SH-SY5Y (cell line): ENCODE measurements at regions not wholly inside any gene's neighbourhood (a gene's known extent, or its start where the extent isn't known, plus 50 kb on each side); places are given as distances from the start of the nearest gene placed in this dataset.

Source experiments
- GATA2 ChIP-seq: IDR thresholded peaks from 2 replicates; pipeline ENCODE4 v1.6.1; 2011; ENCODE audit warnings: mild to moderate bottlenecking, low read depth, low read length
- GATA3 ChIP-seq: IDR thresholded peaks from 2 replicates; pipeline ENCODE4 v1.6.1; 2011; ENCODE audit warnings: low read depth, mild to moderate bottlenecking, low read length, moderate library complexity

DNA sequence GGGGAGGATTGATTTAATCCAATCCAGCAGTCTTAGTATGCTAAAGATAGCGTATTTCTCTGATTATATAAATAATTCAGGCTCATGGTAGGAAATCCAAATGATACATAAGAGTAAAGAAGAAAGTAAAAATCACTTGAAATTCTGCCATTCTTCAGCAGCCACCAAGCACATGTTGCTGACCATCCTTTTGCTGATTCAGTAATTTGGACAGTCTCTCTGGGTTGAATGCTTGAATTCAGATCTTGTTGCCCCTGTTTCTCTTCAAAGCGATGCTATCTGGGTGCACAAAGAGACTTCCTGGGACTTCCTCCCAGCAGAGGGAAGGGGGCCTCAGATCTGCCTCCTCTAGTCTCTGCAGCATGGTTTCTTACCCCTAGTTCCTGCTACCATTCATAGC is 609.1 kb downstream of the UTRN start:
- TF ChIP-seq GATA2 (no peak), GATA3 (no peak)

DNA sequence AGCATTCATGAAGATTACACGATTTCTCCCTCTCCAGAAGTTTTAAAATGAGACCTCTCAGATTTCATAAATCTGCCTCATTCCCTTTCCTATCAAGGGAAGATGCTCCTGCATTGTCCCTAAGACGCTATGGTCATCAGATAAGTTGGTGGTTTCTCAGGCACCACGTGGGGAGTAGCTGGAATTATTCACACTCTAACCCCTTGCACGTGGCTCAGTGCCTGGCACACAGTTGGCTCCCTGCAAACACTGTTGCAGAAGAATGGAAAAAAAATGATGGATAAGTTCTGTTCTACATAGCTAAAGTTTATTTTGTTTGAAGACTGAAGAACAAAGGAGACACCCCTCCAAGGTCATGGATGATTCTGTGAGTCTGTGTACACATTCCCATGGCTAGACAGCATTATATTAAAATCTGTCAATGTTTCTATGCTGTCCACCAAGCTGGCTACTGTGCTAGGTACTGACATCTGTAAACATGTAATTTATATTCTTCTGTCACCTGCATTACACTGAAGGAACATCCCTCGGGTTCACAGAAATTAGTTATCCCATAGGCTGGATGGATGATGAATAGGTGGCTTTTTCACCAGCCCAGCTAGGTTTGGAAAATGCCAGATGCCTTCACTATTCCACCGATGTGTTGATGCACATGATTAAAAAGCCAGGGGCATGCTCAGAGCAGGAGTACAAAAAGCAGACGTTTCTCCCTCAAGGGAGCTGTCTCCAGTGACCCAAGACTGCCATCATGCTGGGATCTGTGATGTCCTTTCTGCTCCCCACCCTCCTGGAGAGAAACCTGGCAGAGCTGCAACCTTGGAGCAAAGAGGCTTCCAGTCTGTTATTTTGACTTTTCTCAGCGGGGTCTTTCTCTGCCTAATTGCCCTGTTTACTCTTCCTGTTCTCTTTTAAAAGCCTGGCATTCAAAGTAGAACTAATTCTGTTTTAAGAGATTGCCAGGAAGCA is 610.5 kb downstream of the UTRN start:
- TF ChIP-seq GATA3 (no peak), GATA2 (no peak)

DNA sequence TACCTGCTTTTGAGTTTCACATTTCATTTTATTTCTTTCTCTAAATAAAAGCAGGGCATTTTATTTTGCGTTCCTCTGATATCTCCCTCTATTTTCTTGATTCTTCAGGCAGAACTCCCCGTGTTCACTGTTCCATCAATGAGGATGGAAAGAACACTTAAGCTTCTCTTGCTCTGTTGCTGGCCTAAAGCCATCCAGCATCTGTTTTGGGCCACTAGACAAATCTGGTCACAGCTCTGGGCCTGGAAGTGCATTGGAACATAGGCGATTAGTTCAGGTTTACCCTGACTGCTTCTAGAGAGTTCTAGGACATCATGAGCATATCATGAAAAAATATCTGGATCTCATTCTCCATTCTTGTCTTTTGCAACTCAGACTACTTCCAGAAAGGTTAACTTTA is 611.2 kb downstream of the UTRN start:
- TF ChIP-seq GATA2 (no peak), GATA3 (no peak)

DNA sequence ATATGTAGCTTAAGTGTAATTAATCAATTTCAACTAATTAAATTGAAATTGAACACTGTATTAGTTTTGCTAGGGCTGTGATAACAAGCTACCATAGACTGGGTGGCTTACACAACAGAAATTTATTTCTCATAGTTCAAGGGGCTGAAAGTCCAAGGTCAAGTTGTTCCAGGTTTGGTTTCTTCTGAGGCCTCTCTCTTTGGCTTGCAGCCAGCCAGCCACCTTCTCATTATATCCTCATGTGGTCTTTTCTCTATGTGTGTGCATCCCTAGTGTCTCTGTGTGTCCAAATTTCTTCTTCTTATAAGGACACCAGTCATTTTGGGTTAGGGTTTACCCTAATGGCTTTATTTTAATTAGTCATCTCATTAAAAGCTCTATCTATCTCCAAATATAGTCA is 611.7 kb downstream of the UTRN start:
- no peak for TF ChIP-seq GATA2
- no peak for TF ChIP-seq GATA3

DNA sequence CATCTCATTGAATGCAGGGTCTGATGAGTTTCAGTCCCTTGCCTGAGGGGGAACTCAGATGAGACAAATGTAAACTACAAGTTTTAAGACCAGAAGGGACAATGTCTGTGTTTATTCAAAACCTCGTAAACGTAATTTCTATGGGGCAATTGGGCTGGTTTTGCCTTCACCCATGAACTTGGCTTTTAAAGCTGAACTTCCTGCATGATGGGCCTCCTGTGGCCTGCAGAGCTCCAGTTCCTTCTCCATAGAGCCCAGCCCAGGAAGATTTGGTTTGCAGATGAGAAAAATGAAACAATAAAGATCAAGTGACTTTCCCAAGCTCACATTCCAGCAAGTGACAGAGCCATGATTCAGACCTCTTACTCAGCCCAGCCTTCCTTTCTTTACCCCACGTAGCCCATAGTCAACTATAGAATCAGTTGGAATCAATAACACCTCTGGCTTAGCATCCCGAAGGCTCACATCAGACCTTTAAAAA is 612.3 kb downstream of the UTRN start:
- TF ChIP-seq GATA2 (no peak), GATA3 (no peak)

DNA sequence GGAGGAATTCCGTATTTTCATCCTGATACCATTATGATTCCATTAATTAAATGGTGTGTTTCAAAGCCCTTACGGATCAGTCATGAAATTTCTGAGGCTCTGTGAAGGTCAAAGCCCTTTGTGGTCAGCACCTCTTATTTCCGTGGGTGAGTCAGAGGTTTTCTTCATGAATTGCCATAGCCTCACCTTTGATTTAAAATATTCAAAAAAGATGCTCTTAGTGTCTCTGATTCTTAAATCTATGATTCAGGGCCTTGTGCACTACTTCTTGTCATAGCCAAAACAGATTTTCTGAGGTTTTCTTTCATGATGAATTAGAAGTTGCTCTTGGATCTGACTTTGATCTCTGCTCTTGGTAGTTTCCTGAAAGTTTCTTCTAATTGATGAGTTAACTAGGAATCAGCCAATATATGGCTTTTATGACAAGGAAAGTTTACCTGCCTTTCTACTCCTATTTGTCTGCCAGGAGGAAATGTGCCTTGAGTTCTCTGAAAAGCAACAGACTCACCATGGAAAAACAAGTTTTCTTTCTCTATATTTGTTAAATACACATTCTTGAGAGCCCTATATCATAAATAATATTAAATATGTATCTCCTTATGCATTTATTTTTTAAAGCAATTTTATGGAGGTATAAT is 613.0 kb downstream of the UTRN start:
- no peak for TF ChIP-seq GATA3

DNA sequence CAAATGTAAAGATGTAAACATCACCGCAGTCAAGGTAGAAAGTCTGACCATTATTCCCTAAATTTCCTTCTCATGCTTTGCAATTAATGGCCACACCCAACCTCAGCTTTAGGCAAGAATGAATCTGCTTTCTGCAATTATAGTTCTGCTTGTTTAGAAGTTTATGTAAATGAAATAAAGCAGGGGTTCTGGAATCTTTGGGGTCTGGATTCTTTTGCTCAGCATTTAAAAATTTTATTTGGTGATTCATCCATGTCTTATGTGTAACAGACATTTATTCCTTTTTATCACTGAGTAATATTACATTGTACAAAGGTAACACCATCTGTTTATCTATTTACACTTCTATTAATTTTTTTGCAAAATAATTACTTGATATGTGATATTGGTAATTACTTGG is 613.6 kb downstream of the UTRN start:
- TF ChIP-seq GATA2 (no peak), GATA3 (no peak)

DNA sequence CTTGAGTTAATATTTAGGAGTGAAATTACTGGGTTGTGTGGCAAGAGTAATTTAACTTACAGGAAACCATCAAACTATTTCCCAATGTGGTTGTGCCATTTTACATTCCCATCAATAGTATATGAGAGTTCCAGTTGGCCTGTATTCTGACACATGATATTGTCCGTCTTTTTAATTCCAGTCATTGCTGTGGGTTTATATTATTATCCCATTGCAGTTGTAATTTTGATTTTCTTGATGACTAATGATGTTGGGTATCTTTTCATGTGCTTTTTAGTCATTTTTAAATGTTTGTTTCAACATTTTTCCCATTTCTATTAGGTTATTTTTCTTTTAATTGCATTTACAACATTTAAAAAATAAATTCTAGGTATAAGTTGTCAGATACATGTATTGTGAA is 614.0 kb downstream of the UTRN start:
- TF ChIP-seq GATA2 (no peak), GATA3 (no peak)

DNA sequence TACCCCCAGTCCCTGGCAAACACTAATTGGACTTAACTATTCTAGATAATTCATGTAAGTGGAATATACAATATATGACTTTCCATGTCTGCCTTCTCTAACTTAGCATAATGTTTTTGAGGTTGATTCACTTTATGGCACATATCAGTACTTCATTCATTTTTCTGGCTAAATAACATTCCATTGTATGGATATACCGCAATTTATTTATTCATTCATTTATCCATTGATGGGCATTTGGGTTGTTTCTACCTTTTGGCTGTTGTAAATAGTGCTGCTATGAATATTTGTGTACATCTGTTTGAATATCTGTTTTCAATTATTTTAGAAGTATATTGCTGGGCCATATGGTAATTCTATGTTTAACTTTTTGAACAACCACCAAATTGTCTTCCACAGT is 616.3 kb downstream of the UTRN start:
- no peak for TF ChIP-seq GATA2
- TF ChIP-seq GATA3: no peak

DNA sequence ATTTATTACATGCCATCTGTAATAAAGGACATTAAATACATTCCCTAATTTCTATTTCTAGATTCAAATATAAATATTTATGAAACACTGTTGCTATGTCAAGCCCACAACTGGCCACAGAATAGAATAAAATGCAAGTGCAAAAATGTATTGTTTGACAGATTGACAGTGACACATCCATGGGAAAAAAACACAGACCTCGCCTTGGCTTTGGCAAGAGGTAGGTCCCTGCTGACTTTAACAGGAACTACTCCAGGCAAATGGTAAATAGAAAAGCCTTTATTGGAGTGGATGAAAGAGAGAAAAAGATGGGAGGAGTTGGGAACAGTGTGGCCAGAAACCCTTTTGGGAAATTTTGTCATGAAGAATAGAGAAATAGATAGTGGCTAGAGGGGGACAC is 622.9 kb downstream of the UTRN start:
- no peak for TF ChIP-seq GATA2

DNA sequence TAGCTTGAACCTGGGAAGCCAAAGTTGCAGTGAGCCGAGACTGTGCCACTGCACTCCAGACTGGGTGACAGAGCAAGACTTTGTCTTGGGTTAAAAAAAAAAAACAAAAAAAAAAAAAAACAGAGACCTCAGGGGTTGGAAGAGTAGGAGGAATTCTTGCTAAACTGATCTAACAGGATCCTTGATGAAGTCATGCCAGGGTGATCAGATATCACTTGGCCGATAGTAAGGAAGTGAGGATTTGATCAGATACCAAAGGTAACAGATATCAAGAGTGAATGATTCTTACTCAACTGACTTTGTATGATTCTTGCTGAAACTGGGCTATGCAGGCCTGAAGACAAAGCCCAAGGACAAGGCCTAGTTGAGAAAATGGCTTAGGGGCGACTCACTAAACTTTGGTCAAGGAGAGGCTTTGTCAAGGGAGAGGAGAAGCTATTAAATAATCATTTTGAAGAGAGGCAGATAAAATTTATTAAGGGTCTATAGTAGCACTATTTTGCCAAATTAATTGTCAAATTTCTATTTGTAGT is 624.7 kb downstream of the UTRN start:
- TF ChIP-seq GATA3 (no peak), GATA2 (no peak)

DNA sequence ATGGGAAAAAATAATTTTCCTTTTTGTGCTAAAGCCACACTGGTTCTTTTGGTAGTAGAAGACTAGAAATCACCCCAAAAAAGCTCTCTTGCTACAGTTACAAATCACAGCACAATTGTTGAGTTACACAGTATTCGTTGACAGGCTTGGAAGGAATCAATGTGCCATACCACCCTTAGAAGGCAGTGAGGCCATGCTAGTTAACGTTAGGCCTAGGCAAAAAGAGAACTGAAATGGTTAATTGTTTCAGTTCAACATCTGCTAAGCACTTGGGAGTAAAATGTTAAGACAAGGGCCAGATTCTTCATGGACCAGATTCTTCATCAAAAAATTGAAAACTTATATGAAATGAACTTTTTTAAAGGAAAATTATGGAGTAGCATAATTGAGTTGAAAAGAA is 626.2 kb downstream of the UTRN start:
- TF ChIP-seq GATA3 (no peak), GATA2 (no peak)

DNA sequence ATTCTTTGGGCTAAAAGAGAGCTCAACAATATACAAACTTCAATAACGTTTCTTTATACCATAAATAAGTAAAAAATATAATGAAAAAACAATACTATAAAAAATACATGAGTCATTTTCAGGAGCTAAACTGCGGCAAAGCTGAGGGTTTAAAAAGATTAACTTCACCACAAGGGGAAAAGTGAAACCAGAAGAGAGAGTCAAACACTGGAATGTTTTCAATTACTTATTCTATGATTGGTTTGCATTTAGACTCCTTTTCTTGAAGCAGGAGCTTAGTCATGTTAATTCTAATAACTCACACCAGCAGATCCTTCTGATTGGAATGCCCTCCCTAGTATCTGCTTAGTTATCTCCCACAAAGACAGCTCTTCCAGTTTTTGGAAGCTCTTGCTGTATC is 627.3 kb downstream of the UTRN start:
- TF ChIP-seq GATA3 (no peak), GATA2 (no peak)

DNA sequence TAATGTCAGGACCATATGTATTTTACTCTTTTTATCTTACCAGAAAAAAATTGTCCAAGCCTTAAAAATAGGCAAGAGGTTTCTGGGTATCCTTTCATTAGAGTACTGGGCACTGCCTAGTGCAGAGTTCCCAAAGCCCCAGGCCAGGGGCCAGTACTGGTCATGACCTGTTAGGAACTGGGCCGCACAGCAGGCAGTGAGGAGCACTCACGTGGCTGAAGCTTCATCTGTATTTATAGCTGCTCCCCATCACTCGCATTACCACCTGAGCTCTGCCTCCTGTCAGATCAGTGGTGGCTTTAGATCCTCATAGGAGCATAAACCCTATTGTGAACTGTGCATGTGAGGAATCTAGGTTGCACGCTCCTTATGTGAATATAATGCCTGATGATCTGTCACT is 632.9 kb downstream of the UTRN start:
- TF ChIP-seq GATA3: no peak
- TF ChIP-seq GATA2: no peak

DNA sequence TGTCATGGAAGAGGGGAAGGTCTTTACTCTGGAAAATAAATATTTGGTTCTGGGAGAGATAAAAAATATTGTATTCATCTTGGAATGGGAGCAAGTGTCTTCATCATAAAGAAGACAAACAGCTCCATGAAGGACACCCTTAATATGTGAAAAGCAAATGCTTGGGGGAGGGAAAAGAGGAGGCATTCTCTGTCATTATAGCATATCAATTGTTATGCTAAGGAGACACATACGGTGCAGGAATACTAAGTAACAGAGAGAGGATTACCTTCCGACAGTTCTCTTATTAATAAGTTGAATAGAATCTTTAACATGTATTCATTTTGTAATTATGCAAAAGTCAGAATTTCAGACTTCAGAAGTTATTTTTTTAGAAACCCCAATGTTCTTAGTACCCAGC is 634.4 kb downstream of the UTRN start:
- no peak for TF ChIP-seq GATA2
- no peak for TF ChIP-seq GATA3

DNA sequence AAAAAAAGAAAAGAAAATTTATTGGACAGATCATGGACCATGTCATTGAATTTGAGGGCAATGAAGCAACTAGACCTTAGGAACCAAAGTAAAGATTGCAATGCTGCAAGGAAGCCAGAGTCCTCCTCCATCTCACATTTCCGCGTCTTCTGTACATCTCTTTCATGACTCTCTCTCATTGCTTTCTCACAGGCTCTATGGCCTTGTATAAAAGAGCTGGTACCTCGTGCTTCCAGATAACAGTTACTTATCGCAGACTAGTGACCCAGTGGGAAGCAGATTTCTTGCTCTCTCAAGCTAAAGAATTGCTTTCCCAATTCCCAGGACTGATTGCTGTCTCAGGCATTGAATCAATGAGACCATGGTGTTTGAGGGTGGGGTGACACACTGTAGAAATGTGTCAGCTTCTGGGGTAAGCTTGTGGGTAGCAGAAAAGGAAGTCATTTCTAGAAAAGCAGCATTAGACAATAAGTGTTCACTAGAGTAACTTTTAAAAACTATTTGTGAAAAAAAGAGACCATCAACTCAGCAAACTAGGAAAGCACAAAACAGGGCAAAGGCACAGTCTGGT is 635.3 kb downstream of the UTRN start:
- no peak for TF ChIP-seq GATA3
- TF ChIP-seq GATA2: no peak
